Left ventricle myocardium inferior (tissue), 1 donor: ENCODE measurements at regions not wholly inside any gene's neighbourhood (a gene's known extent, or its start where the extent isn't known, plus 50 kb on each side); places are given as distances from the start of the nearest gene placed in this dataset.

Experiments used
- DNase-seq: peaks from one replicate; pipeline ENCODE4 v3.0.0-alpha.2; 2020
- H3K27ac ChIP-seq: fragments of 200-600 bp; replicated peaks from 2 replicates; pipeline ENCODE4 v1.8.0; 2021
- H3K27me3 ChIP-seq: fragments of 200-600 bp; 2 replicates; pipeline ENCODE4 v1.8.0; 2021; ENCODE audit warnings: low read depth
- H3K36me3 ChIP-seq: fragments of 200-600 bp; 2 replicates; pipeline ENCODE4 v1.8.0; 2021
- H3K4me1 ChIP-seq: fragments of 200-600 bp; 2 replicates; pipeline ENCODE4 v1.8.0; 2021
- H3K4me3 ChIP-seq: fragments of 200-600 bp; 2 replicates; pipeline ENCODE4 v1.8.0; 2021; ENCODE audit warnings: mild to moderate bottlenecking, moderate library complexity
- H3K9me3 ChIP-seq: fragments of 200-600 bp; replicated peaks from 2 replicates; pipeline ENCODE4 v1.8.0; 2021
- intact Hi-C: fragments of 100-400 bp; cut with micrococcal nuclease; formaldehyde crosslinking; loops from one replicate; pipeline ENCODE4 v1.11.0; 2022
- TF ChIP-seq, protein P1 (sequence below): fragments of 200-600 bp; IDR thresholded peaks from 2 replicates; pipeline ENCODE4 v1.8.0; 2021; ENCODE audit warnings: antibody characterized with exemption, mild to moderate bottlenecking, borderline replicate concordance
- donor health status: DM: no; HTN: yes; CAD: no; lungs with severe emphysema.

DNA sequence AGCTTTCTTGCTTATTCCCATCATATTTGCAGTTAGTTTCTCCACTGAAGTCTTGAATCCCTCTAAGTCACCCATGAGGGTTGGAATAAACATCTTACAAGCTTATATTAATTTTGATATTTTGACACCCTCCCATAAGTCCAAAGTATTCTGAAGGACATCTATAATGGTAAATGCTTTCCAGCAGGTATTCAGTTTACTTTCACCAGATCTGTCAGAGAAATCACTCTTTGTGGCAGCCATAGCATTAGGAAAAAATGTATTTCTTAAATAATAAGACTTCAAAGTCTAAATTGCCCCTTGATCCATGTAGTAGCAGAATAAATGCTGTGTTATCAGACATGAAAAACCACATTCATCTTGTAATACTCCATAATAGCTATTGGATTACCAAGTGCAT lies 1371.7 kb upstream of the PABPC4L start:
- DNase-seq: no peak

DNA sequence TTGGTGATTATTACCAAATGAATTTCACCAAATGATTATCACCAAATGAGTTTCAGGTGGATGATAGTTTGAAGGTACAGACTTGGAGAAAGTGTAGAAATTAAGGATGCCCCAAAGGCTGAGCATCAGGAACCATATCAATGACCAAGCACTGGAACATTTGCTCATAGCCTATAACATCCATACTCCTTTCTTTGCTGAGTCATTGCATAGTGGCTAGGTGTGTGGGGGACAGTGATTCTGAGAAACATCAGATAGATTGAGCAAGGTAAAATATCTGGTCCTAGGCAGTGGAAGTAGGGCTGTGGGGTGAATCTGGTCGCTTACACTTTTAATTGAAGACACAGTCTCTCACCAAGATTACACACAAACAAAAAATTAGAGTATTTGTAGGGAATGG lies 1362.5 kb upstream of the PABPC4L start:
- Histone ChIP-seq H3K27me3 (no peaks in the 10 kb centered on the region), H3K9me3 (no peaks in the 10 kb centered on the region), H3K4me1 (no peaks in the 10 kb centered on the region), H3K4me3 (no peak overlapping the region), H3K36me3 (no peaks in the 10 kb centered on the region), H3K27ac (no peak overlapping the region)
- no peak for DNase-seq
- intact Hi-C loops: no loop called here
- TF ChIP-seq, protein P1, sequence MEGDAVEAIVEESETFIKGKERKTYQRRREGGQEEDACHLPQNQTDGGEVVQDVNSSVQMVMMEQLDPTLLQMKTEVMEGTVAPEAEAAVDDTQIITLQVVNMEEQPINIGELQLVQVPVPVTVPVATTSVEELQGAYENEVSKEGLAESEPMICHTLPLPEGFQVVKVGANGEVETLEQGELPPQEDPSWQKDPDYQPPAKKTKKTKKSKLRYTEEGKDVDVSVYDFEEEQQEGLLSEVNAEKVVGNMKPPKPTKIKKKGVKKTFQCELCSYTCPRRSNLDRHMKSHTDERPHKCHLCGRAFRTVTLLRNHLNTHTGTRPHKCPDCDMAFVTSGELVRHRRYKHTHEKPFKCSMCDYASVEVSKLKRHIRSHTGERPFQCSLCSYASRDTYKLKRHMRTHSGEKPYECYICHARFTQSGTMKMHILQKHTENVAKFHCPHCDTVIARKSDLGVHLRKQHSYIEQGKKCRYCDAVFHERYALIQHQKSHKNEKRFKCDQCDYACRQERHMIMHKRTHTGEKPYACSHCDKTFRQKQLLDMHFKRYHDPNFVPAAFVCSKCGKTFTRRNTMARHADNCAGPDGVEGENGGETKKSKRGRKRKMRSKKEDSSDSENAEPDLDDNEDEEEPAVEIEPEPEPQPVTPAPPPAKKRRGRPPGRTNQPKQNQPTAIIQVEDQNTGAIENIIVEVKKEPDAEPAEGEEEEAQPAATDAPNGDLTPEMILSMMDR: no peak

More for the DNA sequence above, 1371.7 kb upstream of the PABPC4L start:
- no peak overlapping the region for H3K27ac ChIP-seq
- no peaks in the 10 kb centered on the region for H3K4me1 ChIP-seq
- H3K36me3 ChIP-seq: no peaks in the 10 kb centered on the region
- H3K4me3 ChIP-seq: no peak overlapping the region
- TF ChIP-seq, protein P1: no peak
- H3K27me3 ChIP-seq: no peaks in the 10 kb centered on the region
- H3K9me3 ChIP-seq: no peaks in the 10 kb centered on the region
- intact Hi-C loops: no loop called here

DNA sequence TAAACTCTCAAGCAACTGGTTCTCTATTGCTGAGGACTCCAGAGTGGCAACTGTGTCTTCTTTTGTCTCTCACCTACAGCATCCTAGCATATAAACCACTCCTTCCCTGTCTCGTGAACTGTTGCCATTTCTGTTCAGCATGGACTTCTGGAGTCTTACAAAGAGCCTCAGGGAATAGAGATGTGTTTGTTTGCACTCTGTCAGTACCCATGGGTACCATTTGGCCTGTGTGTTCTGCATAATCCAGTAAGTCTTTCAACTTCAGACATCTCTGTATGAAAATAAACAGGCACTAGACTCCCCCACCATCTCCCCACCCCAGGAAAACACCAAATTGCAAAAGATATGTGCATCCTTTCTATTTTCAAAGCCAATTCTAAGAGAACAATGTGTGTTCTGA lies 1351.6 kb upstream of the PABPC4L start:
- intact Hi-C loops: no loop called here
- Histone ChIP-seq H3K36me3 (no peaks in the 10 kb centered on the region), H3K27me3 (no peaks in the 10 kb centered on the region), H3K4me1 (no peaks in the 10 kb centered on the region), H3K4me3 (no peak overlapping the region), H3K9me3 (no peaks in the 10 kb centered on the region), H3K27ac (no peak overlapping the region)
- no peak for DNase-seq
- TF ChIP-seq, protein P1: no peak

DNA sequence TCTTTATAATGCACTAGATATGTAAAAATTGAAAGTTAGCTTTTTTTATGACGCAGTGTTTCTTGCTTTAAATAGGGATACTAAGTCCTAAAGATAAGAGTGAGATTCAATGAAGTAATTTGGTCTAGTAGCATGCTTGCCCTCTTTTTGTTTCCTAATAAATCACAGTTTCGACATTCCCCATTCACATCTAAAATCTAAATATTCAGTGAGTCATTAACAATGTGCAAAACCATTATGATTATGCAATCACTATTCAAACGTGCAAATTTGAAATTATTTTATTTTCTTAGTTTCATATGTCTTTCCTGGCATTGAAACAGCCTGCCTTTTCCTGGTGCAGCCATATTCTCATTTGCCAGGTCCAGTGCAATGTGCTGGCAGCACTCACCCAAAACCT lies 1350.5 kb upstream of the PABPC4L start:
- H3K9me3 ChIP-seq: no peaks in the 10 kb centered on the region
- intact Hi-C loops: no loop called here
- H3K4me3 ChIP-seq: no peak overlapping the region
- TF ChIP-seq, protein P1: no peak
- DNase-seq: no peak
- no peaks in the 10 kb centered on the region for H3K4me1 ChIP-seq
- no peak overlapping the region for H3K27ac ChIP-seq
- H3K36me3 ChIP-seq: no peaks in the 10 kb centered on the region
- H3K27me3 ChIP-seq: no peaks in the 10 kb centered on the region

DNA sequence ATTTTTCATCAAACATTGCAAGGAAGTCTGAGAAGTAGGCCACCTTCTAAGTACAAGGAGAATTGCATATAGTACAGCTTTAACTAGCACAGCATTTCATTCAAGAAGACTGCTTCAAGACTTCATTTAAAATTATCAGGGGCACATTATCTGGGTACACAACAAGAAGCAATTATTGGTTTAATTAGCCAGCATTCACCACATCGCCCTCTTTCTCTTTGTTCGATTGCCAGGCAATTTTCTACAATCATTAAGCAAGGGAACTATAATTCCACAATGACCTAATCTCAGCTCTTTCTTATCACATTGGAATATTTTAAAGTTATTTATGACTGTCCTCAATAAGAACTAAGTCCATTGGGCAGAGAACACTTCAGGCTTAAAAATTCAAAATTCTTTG lies 1347.1 kb upstream of the PABPC4L start:
- no peaks in the 10 kb centered on the region for H3K27me3 ChIP-seq
- no peak overlapping the region for H3K4me3 ChIP-seq
- H3K36me3 ChIP-seq: no peaks in the 10 kb centered on the region
- intact Hi-C loops: no loop called here
- TF ChIP-seq, protein P1: no peak
- DNase-seq: no peak
- H3K27ac ChIP-seq: no peak overlapping the region
- no peaks in the 10 kb centered on the region for H3K9me3 ChIP-seq
- no peaks in the 10 kb centered on the region for H3K4me1 ChIP-seq
